ENCODE measurements at regions not wholly inside any gene's neighbourhood (a gene's known extent, or its start where the extent isn't known, plus 50 kb on each side); places are given as distances from the start of the nearest gene placed in this dataset.
A peak's percentile ranks its signal among the peaks of the same experiment; 100 is the strongest.

DNA sequence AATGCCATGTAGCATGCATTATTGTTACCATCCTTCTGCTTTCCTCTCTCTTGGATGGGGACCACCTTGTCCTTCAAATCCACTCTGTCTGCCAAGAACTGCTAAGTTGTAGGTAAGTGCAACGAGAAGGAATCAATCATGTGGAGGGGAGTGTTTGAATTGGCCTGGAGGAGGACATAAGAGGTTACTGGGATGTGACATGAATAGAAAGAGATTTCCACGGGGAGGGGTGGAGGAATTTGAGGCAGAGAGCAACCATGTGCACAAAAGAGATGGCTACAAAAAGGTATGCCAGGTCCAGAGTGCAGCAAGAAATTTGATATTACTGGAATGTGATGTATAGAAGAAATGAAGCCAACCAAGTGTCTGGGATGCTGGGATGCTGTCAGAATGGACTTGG lies 648.9 kb upstream of the KLF4 start:
- Histone ChIP-seq H2BK120ac (ENCODE audit: low read depth, low read length, poor library complexity, severe bottlenecking) (no peak overlapping the region), H2BK20ac (ENCODE audit: low read depth, low read length, poor library complexity, severe bottlenecking) (no peak overlapping the region), H3K79me1 (ENCODE audit: insufficient read depth, low read depth, low read length, poor library complexity, severe bottlenecking) (no peaks in the 10 kb centered on the region), H4K8ac (replicated peaks; ENCODE audit: insufficient read length, low read depth, low read length) (no peak overlapping the region), H4K5ac (ENCODE audit: insufficient read length, low read depth, low read length) (no peak overlapping the region), H3K18ac (ENCODE audit: insufficient read length, low read depth, low read length) (no peak overlapping the region), H3K4ac (ENCODE audit: low read depth, low read length) (no peak overlapping the region), H2BK5ac (ENCODE audit: insufficient read length, low read length) (no peak overlapping the region), H3K4me2 (ENCODE audit: insufficient read depth, insufficient read length, low read length) (no peak overlapping the region), H3K27me3 (ENCODE audit: insufficient read depth, low read length) (no peaks in the 10 kb centered on the region), H3K27ac (ENCODE audit: insufficient read length, low read depth, low read length) (no peak overlapping the region), H2AK5ac (ENCODE audit: insufficient read length, low read length) (no peak overlapping the region), H3K56ac (ENCODE audit: insufficient read length, low read depth, low read length) (no peak overlapping the region), H3K9ac (ENCODE audit: extremely low read depth, insufficient read length, low read length) (no peak overlapping the region), H3K23me2 (ENCODE audit: insufficient read length, low read depth, low read length, poor library complexity, severe bottlenecking) (no peaks in the 10 kb centered on the region), H3K79me2 (ENCODE audit: insufficient read depth, low read length) (no peaks in the 10 kb centered on the region), H3K9me3 (ENCODE audit: control insufficient read depth, low read depth, low read length) (no peaks in the 10 kb centered on the region), H2BK15ac (ENCODE audit: low read depth, low read length) (no peak overlapping the region), H2BK12ac (ENCODE audit: insufficient read length, low read depth, low read length) (no peak overlapping the region), H3T11ph (ENCODE audit: low read length) (no peak overlapping the region), H3K23ac (ENCODE audit: insufficient read length, low read depth, low read length) (no peak overlapping the region), H3K14ac (ENCODE audit: insufficient read depth, low read length) (no peak overlapping the region), H3K4me1 (ENCODE audit: insufficient read depth, low read length) (peaks cover 4% of the 10 kb centered on the region; the same call in 1 of the 2 replicates), H2AFZ (ENCODE audit: low read length) (no peak overlapping the region), H4K20me1 (ENCODE audit: control insufficient read depth, insufficient read depth, insufficient read length) (no peaks in the 10 kb centered on the region), H4K91ac (ENCODE audit: insufficient read length, low read depth, low read length) (no peak overlapping the region)
- H3K9me3 Mint-ChIP-seq: no peaks in the 10 kb centered on the region
- H3K36me3 Mint-ChIP-seq (ENCODE audit: insufficient read depth in 1 of 3, low read depth in 3 of 3): no peaks in the 10 kb centered on the region
- H3K4me3 Mint-ChIP-seq: no peak overlapping the region
- no peak for DNase-seq
- TF ChIP-seq, protein P1, sequence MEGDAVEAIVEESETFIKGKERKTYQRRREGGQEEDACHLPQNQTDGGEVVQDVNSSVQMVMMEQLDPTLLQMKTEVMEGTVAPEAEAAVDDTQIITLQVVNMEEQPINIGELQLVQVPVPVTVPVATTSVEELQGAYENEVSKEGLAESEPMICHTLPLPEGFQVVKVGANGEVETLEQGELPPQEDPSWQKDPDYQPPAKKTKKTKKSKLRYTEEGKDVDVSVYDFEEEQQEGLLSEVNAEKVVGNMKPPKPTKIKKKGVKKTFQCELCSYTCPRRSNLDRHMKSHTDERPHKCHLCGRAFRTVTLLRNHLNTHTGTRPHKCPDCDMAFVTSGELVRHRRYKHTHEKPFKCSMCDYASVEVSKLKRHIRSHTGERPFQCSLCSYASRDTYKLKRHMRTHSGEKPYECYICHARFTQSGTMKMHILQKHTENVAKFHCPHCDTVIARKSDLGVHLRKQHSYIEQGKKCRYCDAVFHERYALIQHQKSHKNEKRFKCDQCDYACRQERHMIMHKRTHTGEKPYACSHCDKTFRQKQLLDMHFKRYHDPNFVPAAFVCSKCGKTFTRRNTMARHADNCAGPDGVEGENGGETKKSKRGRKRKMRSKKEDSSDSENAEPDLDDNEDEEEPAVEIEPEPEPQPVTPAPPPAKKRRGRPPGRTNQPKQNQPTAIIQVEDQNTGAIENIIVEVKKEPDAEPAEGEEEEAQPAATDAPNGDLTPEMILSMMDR (conservative IDR thresholded peaks at IDR 0.05): no peak
- H3K27me3 Mint-ChIP-seq (ENCODE audit: low read depth): no peaks in the 10 kb centered on the region; the same call in 1 of the 2 replicates
- no CpG with 5 or more reads among the region's 2 CpGs for WGBS (ENCODE audit: extremely low coverage, insufficient read length, low lambda C conversion rate)
- peak overlapping the region in 1 of 3 experiments; percentile 31; a peak in 1 of 7 replicates for H3K27ac Mint-ChIP-seq
- peaks cover 28 to 30% of the 10 kb centered on the region in 2 experiments for H3K4me1 Mint-ChIP-seq
